IMR-90 (cell line): ENCODE measurements at regions not wholly inside any gene's neighbourhood (a gene's known extent, or its start where the extent isn't known, plus 50 kb on each side); places are given as distances from the start of the nearest gene placed in this dataset.

Experiments used
- CEBPB ChIP-seq: IDR thresholded peaks from 2 replicates; pipeline ENCODE4 v1.6.1; 2012; ENCODE audit warnings: low read depth, low read length, improper control_type of control experiment
- CTCF ChIP-seq: conservative IDR thresholded peaks from 2 replicates; pipeline ENCODE4 v1.5.1; 2012; ENCODE audit warnings: mild to moderate bottlenecking, low read depth, low read length, improper control_type of control experiment

- TF ChIP-seq CTCF, result no peak
- no peak for TF ChIP-seq CEBPB
Measured at GRCh38 chr4:58809948-58810347, 1699.8 kb upstream of the IGFBP7 start.
